Epithelial cell of prostate (primary cell): ENCODE measurements at regions not wholly inside any gene's neighbourhood (a gene's known extent, or its start where the extent isn't known, plus 50 kb on each side); places are given as distances from the start of the nearest gene placed in this dataset.
A peak's percentile ranks its signal among the peaks of the same experiment; 100 is the strongest.
"Not testable (repeated sequence)": the region's sequence is repeated elsewhere in the genome, so short reads cannot be mapped to it uniquely, and the experiment has no call there.

Experiments used
- DNase-seq: peaks from one replicate; pipeline ENCODE4 v3.0.0-alpha.2; 2011; ENCODE audit warnings: low read depth, low spot score
- H3K27ac ChIP-seq: fragments of 450-650 bp; 2 replicates; pipeline ENCODE4 v1.5.1; 2017; ENCODE audit warnings: mild to moderate bottlenecking

DNA sequence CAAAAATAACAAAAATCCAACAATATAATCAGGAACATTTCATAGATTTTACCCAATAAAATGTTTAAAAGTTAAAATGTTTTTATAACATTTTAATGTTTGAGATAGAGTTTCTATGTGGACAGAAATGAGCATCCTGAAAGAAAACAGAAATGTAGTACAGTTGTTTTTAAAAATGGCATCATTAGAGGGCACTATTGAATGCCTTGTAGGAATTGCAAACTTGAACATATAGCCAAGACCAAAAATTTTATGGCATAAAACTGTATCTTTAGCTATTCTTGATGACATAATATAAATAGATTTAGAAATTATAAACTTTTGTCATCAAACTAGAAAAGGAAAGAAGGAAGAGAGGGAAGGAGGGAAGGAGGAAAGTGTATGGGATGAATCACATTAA lies 1372.7 kb downstream of the GATA3 start:
- no peak overlapping the region for H3K27ac ChIP-seq
- DNase-seq: no peak

DNA sequence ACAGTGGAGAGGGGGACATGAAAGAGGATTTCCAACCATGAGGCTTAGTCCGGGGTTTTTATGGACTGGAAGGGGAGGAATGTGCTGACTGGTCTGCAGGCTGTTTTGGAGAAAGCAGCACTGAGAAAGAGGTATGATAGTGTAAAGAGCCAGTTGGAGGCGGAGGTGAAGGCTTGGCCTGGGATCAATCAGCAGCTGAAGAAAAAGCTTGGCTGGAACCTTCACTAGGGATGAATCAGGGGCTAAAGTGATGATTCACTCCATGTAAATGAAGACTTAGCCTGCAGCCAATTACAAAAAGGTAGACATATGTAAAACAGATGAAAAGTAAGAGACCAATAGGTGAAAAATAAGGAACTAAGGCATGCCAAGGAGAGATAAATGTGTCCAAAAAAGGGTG lies 1382.6 kb downstream of the GATA3 start:
- H3K27ac ChIP-seq: no peak overlapping the region
- DNase-seq: peak; percentile 10

DNA sequence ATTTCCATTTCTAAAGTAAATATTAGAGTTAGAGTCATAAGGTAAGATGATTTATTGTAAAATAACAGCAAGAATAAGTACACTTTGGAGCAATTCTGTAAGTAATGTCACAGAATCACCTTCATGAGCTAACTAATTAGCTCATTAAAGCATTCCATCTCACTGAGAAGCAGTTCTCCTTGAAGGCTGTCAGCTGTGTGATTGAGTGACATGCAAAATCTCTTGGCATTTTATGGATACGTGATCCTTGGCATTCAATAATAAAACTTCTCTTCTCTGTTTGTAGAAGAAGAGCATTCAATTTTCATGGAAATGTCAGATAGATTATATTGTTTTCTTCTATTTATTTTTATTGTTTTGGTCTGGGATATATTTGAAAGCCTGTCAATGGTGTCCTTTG lies 1389.3 kb downstream of the GATA3 start:
- no peak for DNase-seq

DNA sequence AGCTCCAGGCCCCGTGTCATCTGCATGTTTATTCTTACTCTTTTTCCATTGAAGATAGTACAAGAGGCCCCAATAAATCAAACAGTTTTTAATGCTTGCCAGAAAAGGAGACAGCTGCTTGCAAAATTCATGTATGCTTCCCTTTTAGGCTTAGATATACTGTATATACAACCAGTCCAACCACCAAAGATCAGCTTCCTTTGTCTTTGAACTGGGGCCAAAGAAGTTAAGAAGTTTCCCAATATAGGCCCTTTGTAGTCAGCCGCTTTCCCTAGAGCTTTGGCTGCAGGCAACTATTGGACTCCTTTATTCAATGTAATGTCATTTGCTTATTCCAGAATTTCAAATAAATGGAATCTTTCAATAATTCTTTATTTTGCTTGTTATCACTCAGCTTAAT lies 1395.0 kb downstream of the GATA3 start:
- H3K27ac ChIP-seq: no peak overlapping the region
- no peak for DNase-seq

More for the DNA sequence above, 1389.3 kb downstream of the GATA3 start:
- H3K27ac ChIP-seq: no peak overlapping the region

DNA sequence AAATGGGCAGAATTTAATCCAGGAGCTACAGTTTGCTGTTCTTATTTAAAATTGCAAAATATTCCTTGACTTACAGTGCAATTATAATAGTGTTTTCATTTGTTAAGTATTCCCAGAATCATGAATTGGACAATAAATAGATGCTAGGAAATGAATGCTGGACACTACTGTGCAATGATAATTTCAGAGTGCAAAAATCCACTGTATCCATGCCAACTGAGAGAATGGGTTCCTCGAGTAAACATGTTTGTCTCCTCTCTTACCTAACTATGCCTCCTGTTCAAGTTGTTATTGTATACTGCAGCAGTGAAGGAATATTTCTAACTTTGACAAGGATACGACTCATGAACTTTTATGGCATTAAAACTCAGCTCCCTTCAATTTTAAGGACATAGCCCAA lies 1396.3 kb downstream of the GATA3 start:
- DNase-seq: no peak
- H3K27ac ChIP-seq: no peak overlapping the region

DNA sequence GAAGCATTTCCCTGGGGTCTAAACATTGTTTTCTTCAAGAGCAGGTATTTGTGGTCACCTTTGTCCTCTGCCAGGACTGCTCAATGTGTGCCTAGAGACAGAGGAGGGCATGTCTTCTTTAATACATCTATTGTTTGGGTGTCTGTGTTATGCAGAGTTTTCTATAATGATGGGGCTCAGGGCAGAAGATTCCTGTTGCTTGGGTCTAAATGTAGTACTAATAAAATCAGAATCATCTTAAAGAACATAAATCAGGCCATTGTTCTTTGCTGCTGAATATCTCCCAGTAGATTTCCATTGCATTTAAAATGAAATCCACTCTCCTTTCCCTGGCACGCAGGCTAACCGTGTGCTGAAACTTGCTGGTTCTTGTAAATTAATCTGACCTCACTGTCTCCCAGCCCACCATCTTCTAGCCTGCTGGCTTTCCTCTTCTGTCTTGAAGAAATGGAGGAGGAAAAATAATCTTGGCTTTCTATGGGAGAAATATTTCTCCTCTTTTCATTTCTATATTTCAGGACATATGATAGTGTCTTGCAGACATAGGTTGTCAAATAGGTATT lies 1396.8 kb downstream of the GATA3 start:
- no peak overlapping the region for H3K27ac ChIP-seq
- no peak for DNase-seq

DNA sequence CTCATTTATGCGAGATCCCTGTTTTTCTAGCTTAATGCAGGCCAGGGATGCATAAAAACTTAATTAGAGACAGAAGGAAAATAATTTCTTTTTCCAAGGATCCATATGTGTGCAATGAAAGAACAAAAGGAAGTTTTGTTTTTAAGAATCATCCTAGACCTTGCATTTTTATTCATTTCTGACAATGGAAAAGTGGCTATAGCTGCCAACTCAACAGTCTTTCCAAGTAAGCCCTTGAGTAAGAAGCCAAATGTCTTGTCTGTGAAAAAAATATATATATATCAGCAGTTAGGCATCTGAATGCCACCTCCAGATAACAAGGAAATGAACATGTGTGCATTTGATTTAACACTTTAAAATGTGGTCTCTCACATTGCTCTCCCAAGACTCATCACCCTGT lies 1397.6 kb downstream of the GATA3 start:
- DNase-seq: no peak
- H3K27ac ChIP-seq: no peak overlapping the region

DNA sequence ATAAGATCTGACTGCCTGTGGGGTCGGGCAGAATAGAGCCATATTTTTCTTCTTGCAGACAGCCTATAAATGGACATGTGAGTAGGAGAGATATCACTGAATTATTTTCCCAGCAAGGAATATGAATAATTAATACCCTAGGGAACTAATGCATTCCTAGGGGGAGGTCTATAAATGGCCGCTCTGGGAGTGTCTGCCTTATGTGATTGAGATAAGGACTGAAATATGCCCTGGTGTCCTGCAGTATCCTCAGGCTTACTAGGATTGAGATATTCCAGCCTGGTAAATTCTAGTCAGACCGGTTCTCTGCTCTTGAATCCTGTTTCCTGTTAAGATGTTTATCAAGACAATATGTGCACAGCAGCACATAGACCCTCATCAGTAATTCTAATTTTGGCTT lies 1399.4 kb downstream of the GATA3 start:
- DNase-seq, H3K27ac ChIP-seq: not testable (repeated sequence)

DNA sequence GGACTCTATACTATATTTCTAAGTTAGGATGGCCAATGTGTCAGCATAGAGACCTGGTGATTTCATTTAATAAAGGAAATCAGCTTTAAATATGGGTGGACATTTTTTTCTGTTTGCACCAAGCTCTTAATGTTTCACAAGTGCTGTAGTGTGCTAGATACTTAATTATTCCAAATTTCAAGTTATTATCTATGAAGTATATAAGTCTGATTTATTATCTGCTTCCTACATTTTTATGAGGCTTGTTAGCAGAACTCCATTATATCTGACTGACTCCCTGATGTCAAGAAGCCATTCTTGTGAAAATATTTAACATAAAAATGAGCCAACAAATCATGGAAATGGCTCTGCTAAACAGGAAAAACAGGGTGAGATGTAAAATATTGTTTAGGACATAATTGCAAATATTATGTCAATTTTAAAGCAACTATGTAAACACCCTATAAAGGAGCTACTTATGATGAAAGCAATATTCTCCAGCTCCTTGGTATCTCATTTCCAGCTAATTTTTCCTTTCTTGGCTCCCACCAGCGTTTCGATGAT lies 1415.2 kb downstream of the GATA3 start:
- H3K27ac ChIP-seq: no peak overlapping the region
- DNase-seq: no peak

DNA sequence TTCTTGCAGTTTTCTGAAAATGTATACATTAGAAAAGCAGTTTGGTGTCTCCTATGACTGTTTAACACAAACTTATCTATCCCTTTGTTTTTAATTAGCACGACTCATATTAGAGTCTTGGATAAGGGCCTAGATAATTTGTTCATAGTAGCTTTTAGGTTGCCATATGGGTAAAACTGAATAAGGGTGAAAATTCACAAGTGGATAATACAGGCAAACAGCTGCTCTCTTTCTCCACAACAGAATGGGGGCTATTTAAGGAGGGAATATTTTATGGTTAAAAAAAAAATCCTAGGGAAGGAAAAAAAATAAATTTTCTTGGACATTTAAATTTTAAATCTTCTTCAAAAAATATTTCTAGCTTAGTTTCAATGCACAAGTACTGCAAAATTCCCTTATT lies 1416.1 kb downstream of the GATA3 start:
- H3K27ac ChIP-seq: no peak overlapping the region
- DNase-seq: no peak

DNA sequence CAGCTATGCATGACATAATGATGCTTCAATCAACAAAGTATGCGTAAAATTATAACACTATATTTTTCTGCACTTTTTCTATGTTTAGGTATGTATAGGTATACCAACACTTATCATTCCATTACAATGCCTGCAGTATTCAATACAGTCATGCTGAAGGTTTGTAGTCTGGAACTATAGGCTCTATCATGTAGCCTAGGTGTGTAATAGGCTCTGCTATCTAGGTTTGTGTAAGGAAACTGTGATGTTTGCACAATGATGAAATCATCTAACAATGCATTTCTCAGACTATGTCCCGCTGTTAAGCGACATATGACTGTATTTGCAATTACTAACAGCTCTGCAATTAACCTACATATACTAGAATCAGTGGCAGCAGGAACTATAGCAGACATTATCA lies 1447.5 kb downstream of the GATA3 start:
- no peak overlapping the region for H3K27ac ChIP-seq
- DNase-seq: no peak

DNA sequence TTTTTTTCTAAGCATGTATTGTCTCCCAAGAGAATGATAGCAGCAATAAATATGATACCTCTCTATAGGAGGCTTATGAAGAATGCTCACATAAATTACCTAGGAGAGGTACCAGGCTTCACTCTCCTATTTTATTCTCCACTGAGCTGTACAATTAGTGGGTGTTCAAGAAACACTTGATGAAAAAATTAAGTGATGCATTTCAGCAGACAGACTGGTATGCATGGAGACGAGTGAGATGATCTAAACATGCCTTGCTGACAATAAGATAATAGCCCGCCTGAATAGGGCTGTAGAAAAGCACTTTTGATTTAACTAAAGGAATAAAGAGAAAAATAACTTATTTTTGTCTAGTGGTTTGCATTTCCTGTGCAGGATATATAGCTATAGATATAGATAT lies 1449.7 kb downstream of the GATA3 start:
- no peak for DNase-seq
- H3K27ac ChIP-seq: no peak overlapping the region

DNA sequence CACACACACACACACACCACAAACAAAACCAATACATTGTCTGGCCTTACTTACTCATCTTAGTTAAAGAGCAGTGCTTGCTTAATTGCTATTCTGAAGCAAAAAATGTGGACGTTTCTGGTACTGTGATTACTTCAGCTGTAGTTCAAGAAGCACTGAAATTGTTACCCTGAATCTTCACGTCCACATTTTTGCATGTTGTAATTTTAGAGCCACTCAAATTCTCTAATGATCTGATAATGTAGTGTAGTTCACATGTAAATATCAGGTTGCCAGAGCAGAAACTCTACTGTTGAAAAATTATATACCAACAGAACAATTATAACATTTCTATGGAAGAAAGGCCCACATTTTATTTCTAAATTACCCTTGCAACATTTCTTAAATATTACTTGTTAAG lies 1451.1 kb downstream of the GATA3 start:
- H3K27ac ChIP-seq: no peak overlapping the region
- no peak for DNase-seq

DNA sequence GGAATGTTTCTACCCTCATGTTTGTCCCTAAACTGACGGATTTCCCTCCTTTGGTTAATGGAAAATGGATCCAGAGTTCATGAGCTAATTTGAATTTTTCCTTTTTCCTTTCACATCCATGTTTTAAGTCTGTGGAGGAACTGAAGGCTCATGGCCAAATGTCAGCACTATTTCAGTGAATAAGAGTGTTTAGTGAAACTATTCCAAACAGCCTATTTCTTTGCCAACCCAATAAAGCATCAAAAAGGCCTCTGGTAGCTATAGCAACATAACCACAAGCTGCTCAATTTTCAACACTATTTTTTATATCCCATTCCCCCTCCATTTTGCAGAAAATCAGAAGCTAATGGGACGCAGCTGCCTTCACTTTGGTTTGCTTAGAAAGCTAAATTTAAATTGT lies 1454.1 kb downstream of the GATA3 start:
- DNase-seq: no peak
- no peak overlapping the region for H3K27ac ChIP-seq

DNA sequence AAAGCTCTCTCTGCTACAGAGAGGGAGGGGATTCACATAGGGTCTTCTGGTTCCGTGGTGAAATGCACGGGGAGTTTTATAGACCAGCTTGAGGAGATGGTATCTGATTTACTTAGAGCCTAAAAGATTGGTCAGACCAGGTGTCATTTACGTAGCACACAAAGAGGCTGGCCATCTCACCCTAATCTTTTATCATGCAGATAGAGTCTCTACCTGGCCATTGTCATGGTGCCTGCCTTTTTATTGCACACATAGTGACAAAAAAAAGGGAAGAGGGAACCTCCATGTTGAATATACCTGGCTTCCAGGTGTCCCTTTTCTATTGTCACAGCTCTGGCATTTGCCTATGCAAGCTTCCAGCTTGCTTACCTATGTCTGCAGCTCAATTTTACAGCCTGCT lies 1456.1 kb downstream of the GATA3 start:
- H3K27ac ChIP-seq: no peak overlapping the region
- no peak for DNase-seq

DNA sequence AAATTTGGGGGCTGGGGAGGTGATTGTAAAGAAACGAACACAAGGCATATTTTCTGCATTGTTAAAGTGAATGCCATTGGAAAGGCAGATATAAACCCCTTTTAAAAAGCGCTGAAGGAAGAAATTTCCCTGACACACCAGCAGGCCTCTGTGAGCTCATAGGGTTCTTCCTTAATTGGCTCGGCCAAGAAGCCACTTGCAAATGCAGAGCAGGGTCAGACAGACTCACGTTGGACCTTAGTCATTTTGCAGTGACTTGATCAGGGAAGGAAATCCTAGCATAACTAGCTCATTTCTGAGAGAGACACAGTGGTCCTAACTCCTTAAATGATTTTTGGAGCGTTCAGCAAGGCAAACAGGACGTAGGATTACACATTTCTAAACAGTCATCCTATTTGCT lies 1461.4 kb downstream of the GATA3 start:
- no peak overlapping the region for H3K27ac ChIP-seq
- DNase-seq: no peak

DNA sequence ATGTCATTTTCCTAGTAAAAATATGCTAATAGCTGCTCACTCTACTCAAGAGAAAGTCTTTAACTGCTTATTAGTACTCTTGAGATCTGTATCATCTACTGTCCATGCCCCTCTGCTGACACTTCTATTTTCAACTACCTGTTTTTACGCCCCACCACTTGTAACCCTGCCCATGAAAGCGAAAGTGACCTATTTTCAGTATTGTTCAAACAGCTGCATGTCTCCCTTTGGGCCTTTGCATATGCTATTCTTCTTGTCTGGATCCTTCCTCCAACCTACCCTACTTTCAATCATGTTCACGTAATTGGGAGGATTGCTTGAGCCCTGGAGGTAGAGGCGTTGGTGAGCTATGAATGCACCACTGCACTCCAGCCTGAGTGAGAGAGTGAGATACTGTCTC lies 1481.3 kb downstream of the GATA3 start:
- no peak overlapping the region for H3K27ac ChIP-seq
- no peak for DNase-seq

DNA sequence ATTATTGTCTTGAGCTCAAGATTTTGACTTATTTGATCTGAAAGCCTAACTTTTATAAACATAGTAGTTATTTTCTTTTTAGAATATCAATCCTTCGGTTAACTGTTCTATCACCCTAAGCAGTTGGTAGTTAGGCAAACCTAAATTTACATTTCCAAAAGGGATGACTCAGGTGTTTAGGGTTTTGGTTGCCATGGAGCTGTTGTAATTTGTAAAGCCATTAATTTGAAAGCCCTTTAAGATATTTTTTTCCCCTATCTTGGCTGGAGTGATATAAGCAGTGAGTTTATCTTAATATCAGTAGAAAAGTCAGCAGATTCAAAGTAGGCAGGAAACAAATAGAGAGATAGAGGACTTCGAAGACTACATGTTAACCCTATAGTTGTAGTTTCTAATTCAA lies 1472.6 kb upstream of the CELF2 start:
- DNase-seq: no peak
- no peak overlapping the region for H3K27ac ChIP-seq

DNA sequence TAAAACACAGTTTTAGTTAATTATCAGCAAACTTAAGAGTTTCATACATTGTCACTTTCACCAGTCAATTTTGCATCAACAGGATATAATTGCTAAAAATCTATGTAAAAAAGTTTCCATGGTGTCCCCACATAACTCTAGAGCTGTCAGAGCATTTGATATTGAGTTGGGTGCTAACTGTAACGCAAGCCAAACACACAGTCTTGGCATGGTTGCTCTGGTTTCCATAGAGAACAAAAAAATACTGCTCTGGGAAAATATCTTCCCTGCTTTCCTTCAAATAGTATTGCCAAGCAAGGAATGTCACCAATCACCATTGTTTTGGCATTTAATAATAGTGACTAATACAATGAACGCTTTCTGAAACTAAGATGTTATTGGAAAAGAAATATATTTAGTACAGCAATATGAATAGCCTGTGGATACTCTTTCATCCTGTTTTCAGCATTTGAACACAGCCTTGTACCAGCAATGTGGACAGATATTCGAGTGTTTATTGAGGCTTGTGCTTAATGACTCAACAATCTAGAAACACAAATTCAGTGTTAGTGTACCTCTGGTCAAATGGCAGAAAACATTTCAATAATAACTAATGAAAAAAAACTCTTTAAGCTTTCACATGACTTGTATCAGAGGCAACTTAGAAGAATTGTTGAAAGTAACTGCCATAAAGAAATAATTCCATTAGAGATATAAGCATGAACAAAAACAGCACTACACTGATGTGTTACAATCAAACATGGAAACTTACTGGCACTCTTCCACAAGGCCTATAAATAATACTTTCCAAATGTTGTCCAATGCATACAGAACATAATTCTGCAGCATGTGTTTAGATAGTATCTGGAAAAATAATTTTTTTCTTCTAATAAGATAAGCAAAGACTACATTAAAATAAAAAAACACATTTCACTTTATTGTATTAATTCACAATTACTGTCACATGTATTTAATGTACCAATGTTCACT lies 1469.5 kb upstream of the CELF2 start:
- no peak overlapping the region for H3K27ac ChIP-seq
- DNase-seq: no peak

DNA sequence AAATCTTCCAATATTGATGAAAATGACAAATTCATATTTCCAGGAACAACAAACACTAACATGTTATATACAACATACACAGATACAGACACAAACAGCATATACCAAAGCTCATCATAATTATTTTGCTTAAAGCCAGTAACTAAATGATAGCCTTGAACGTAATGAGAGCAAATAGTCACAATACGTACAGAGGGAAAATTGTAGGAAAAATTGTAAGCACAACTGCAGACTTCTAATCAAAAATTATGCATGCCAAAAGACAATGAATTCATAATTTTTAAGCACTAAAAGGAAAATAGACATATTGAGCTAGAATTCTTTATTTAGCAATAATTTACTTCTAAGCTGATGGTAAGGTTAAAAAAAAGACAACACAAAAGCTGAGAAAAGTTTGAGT lies 1466.9 kb upstream of the CELF2 start:
- no peak overlapping the region for H3K27ac ChIP-seq
- no peak for DNase-seq

DNA sequence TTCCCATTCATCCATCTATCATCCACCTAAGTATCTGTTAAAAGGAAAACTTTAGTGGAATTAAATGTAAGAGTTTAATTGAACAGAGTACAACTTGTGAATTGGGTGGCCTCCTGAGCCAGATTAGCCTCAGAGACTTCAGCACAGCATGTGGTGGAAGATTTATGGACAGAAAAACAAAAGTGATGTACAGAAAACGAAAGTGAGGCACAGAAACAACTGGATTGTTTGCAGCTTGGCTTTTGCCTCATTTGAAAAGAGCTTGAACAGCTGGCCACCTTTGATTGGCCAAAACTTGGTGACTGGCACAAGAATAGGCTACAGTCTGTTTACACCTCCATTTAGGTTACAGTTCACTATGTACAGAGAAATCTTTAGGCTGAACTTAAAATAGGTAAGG lies 1463.4 kb upstream of the CELF2 start:
- no peak for DNase-seq
- no peak overlapping the region for H3K27ac ChIP-seq

DNA sequence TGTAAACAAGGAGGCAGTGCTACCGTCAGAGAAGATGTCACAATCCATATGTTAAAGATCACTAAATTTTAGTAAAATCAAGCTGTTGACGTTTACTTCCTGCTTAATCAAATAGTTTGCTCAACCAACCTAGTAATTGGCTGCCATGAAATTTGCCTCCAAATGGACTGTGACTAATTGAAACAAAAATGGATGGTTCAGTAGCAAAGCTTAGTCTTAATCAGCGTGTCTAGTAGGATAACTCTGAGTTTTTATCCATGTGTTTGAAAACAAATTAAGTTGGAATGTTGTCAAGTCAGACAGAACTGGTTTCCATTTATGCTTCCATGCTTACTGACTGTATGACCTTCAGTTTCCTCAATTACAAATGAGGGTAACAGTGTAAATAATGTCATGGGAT lies 1456.7 kb upstream of the CELF2 start:
- H3K27ac ChIP-seq: no peak overlapping the region
- no peak for DNase-seq
